ENCODE measurements at regions not wholly inside any gene's neighbourhood (a gene's known extent, or its start where the extent isn't known, plus 50 kb on each side); places are given as distances from the start of the nearest gene placed in this dataset.
A peak's percentile ranks its signal among the peaks of the same experiment; 100 is the strongest.

DNA sequence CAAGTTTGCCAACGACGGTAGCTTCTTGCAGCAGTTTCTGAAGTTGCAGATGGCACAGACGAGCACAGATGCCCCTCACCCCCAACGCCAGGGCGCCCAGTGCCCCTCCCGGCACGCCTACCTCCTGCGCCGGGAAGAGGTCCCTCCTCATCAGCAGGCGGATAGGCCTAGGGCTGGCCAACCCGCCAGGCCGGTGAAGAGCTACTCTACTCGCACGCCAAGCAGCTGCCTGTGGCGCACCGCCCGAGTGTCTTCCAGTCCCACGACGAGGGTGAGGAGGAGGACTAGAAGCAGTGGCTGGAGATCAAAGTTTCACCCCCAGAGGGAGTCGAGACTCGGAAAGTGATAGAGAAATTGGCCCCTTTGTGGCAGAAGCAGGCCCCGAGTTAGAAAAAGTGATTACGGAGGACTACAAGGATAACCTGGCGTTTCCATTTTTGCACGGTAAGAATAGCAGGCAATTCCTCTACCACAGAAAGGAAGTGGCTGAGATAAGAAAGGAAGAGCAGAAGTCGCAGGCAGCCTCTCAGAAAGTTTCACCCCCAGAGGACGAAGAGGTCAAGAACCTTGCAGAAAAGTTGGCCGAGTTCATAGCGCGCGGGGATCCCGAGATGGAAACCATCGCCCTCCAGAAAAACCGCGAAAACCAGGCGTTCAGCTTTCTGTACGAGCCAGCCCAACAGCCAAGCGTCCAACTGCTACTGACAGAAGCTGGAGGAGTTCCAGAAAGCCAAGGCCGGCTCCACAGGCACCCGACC, 170.4 kb downstream of the HINT1 start:
- no peaks in the 10 kb centered on the region for H3K27me3 ChIP-seq (replicated peaks; ENCODE audit: insufficient read depth)
- WGBS, 2 experiments (ENCODE audit: low coverage in 1 of 2, low lambda C conversion rate in 2 of 2, missing lambda C conversion rate in 2 of 2): 58 to 65% methylated on average over 32 to 40 of the region's 40 CpGs
- H3K9ac ChIP-seq: no peak overlapping the region
- H2AFZ ChIP-seq: no peak overlapping the region
- H3K9me2 ChIP-seq (ENCODE audit: insufficient read depth): no peaks in the 10 kb centered on the region
- TF ChIP-seq EZH2 (IDR thresholded peaks at IDR 0.05; ENCODE audit: insufficient read depth, poor library complexity, severe bottlenecking): no peak
- H3K4me3 ChIP-seq: no peak overlapping the region
- H3K9me3 ChIP-seq (ENCODE audit: low read depth): no peaks in the 10 kb centered on the region
- H3K4me2 ChIP-seq (ENCODE audit: unreplicated experiment): no peak overlapping the region
- H3F3A ChIP-seq (ENCODE audit: insufficient read depth): no peaks in the 10 kb centered on the region
- DNase-seq: no peak
- H3K4me1 ChIP-seq (ENCODE audit: insufficient read depth): no peaks in the 10 kb centered on the region
- no peaks in the 10 kb centered on the region for H3K79me2 ChIP-seq (ENCODE audit: insufficient read depth)
- no peaks in the 10 kb centered on the region for H4K20me1 ChIP-seq (ENCODE audit: insufficient read depth)
- in situ Hi-C loops (cut with MboI): no loop called here
- no peak overlapping the region for H3K27ac ChIP-seq
- no peaks in the 10 kb centered on the region for H3K36me3 ChIP-seq (ENCODE audit: low read depth)

DNA sequence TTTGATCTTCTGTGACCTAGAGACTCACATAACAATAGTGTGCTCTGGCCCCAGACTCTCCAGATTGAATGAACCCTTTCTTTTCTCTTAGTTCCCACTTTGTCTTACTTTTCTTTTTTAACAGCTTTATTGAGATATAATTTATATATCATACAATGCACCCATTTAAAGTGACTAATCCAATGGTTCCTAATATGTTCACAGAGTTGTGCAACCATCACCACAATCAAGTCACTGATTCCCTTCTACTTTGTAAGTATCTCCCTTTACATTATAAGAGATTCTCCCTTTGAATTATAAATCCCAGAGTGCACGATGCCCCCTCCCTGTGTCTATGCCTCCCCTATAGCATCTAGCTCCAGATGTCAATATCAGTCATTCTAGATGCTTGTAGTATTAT, 172.4 kb downstream of the HINT1 start:
- H3K9me3 ChIP-seq (ENCODE audit: low read depth): no peaks in the 10 kb centered on the region
- no peak overlapping the region for H3K4me3 ChIP-seq
- no peak overlapping the region for H2AFZ ChIP-seq

DNA sequence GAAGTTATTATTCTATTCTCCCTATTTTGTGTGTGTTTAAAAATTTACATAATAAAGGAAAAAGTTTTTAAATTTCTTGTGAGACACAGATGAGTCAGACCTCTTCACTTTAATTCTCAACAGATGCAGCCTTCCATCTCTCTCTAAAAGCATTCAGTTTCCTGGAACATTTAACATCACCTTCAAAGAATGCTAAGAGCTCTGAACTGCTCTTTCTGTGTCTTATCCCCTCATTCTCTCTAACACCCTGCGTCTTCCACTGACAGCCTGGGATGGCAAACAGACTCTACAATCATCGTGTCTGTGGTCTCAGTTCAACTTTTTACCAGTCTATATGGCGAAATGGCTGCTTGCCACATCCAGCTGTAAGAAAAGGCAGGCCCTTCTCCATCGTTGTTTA, 173.0 kb downstream of the HINT1 start:
- Histone ChIP-seq H3K27me3 (replicated peaks; ENCODE audit: insufficient read depth) (no peaks in the 10 kb centered on the region), H3K79me2 (ENCODE audit: insufficient read depth) (no peaks in the 10 kb centered on the region), H3K36me3 (ENCODE audit: low read depth) (no peaks in the 10 kb centered on the region), H3F3A (ENCODE audit: insufficient read depth) (no peaks in the 10 kb centered on the region), H3K27ac (peak overlapping the region; percentile 27; the same call in 1 of the 2 replicates), H3K9ac (no peak overlapping the region), H2AFZ (no peak overlapping the region), H3K4me2 (ENCODE audit: unreplicated experiment) (no peak overlapping the region), H3K4me1 (ENCODE audit: insufficient read depth) (no peaks in the 10 kb centered on the region), H3K9me2 (ENCODE audit: insufficient read depth) (no peaks in the 10 kb centered on the region), H4K20me1 (ENCODE audit: insufficient read depth) (no peaks in the 10 kb centered on the region), H3K4me3 (no peak overlapping the region), H3K9me3 (ENCODE audit: low read depth) (no peaks in the 10 kb centered on the region)
- TF ChIP-seq EZH2 (IDR thresholded peaks at IDR 0.05; ENCODE audit: insufficient read depth, poor library complexity, severe bottlenecking) (no peak), EZH2phosphoT487 (IDR thresholded peaks at IDR 0.05; ENCODE audit: insufficient read depth, low read depth) (no peak)
- DNase-seq: peak; percentile 63
- in situ Hi-C loops (cut with MboI): no loop called here
- WGBS, 2 experiments (ENCODE audit: low coverage in 1 of 2, low lambda C conversion rate in 2 of 2, missing lambda C conversion rate in 2 of 2): 0 to 2% methylated on average over 4 of the region's 4 CpGs

More for the DNA sequence above, 172.4 kb downstream of the HINT1 start:
- Histone ChIP-seq H3K27me3 (replicated peaks; ENCODE audit: insufficient read depth) (no peaks in the 10 kb centered on the region), H3K27ac (peak overlapping the region; percentile 27; the same call in 1 of the 2 replicates), H3K36me3 (ENCODE audit: low read depth) (no peaks in the 10 kb centered on the region), H3K4me1 (ENCODE audit: insufficient read depth) (no peaks in the 10 kb centered on the region), H3K79me2 (ENCODE audit: insufficient read depth) (no peaks in the 10 kb centered on the region), H3K9ac (no peak overlapping the region), H3K9me2 (ENCODE audit: insufficient read depth) (no peaks in the 10 kb centered on the region), H4K20me1 (ENCODE audit: insufficient read depth) (no peaks in the 10 kb centered on the region), H3K4me2 (ENCODE audit: unreplicated experiment) (no peak overlapping the region), H3F3A (ENCODE audit: insufficient read depth) (no peaks in the 10 kb centered on the region)
- DNase-seq: no peak
- TF ChIP-seq EZH2 (IDR thresholded peaks at IDR 0.05; ENCODE audit: insufficient read depth, poor library complexity, severe bottlenecking) (no peak), EZH2phosphoT487 (IDR thresholded peaks at IDR 0.05; ENCODE audit: insufficient read depth, low read depth) (no peak)
- WGBS, 2 experiments (ENCODE audit: low coverage in 1 of 2, low lambda C conversion rate in 2 of 2, missing lambda C conversion rate in 2 of 2): 22 to 29% methylated on average over 1 of the region's 1 CpG
- in situ Hi-C loops (cut with MboI): no loop called here

DNA sequence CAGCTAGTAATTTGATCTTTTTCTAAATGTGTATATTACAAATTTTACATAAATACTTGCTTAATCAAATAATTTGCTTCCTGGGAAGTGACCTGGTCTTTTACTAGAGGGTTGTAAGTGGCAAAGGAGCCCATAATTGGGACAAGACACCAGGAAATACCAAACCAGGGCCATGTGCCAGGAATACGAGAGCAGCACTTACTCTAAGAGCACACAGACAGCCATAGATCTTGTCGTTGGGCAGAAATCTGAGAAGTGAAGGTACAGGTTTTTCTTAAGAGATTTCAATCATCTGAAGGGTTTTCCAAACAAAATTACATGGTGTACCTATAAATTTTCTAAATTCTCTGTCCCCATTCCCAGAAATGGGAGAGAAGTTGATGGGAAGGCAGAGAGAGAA, 179.3 kb downstream of the HINT1 start:
- Histone ChIP-seq H3K9me2 (ENCODE audit: insufficient read depth) (no peaks in the 10 kb centered on the region), H3F3A (ENCODE audit: insufficient read depth) (no peaks in the 10 kb centered on the region), H2AFZ (no peak overlapping the region), H3K36me3 (ENCODE audit: low read depth) (no peaks in the 10 kb centered on the region), H3K4me3 (no peak overlapping the region), H3K9me3 (ENCODE audit: low read depth) (no peaks in the 10 kb centered on the region), H3K27me3 (replicated peaks; ENCODE audit: insufficient read depth) (no peaks in the 10 kb centered on the region), H3K27ac (no peak overlapping the region), H3K9ac (no peak overlapping the region), H3K4me1 (ENCODE audit: insufficient read depth) (no peaks in the 10 kb centered on the region), H3K79me2 (ENCODE audit: insufficient read depth) (no peaks in the 10 kb centered on the region), H3K4me2 (ENCODE audit: unreplicated experiment) (no peak overlapping the region), H4K20me1 (ENCODE audit: insufficient read depth) (no peaks in the 10 kb centered on the region)
- no peak for DNase-seq
- 8 to 26% methylated on average over 2 of the region's 2 CpGs for WGBS, 2 experiments (ENCODE audit: low coverage in 1 of 2, low lambda C conversion rate in 2 of 2, missing lambda C conversion rate in 2 of 2)
- TF ChIP-seq EZH2 (IDR thresholded peaks at IDR 0.05; ENCODE audit: insufficient read depth, poor library complexity, severe bottlenecking) (no peak), EZH2phosphoT487 (IDR thresholded peaks at IDR 0.05; ENCODE audit: insufficient read depth, low read depth) (no peak)
- in situ Hi-C loops (cut with MboI): no loop called here

Data from GM23248 (cell line).